Testis (tissue), 2 donors: ENCODE measurements at regions not wholly inside any gene's neighbourhood (a gene's known extent, or its start where the extent isn't known, plus 50 kb on each side); places are given as distances from the start of the nearest gene placed in this dataset.

Source experiments
- POLR2A ChIP-seq: fragments of 450-650 bp; IDR thresholded peaks from one replicate; pipeline ENCODE4 v1.6.1; 2017; ENCODE audit warnings: antibody characterized with exemption, mild to moderate bottlenecking, moderate library complexity
- TF ChIP-seq, protein P1 (sequence below), 3 experiments: fragments of 450-650 bp in 2 of 3; fragments of 200-600 bp in 1 of 3; sonication (generic) in 1 of 3; IDR thresholded peaks; one replicate each; pipeline ENCODE4 v1.5.1; 2016 to 2019; ENCODE audit warnings: antibody characterized with exemption in 3 of 3, mild to moderate bottlenecking in 2 of 3, moderate library complexity in 1 of 3

- TF ChIP-seq, protein P1, sequence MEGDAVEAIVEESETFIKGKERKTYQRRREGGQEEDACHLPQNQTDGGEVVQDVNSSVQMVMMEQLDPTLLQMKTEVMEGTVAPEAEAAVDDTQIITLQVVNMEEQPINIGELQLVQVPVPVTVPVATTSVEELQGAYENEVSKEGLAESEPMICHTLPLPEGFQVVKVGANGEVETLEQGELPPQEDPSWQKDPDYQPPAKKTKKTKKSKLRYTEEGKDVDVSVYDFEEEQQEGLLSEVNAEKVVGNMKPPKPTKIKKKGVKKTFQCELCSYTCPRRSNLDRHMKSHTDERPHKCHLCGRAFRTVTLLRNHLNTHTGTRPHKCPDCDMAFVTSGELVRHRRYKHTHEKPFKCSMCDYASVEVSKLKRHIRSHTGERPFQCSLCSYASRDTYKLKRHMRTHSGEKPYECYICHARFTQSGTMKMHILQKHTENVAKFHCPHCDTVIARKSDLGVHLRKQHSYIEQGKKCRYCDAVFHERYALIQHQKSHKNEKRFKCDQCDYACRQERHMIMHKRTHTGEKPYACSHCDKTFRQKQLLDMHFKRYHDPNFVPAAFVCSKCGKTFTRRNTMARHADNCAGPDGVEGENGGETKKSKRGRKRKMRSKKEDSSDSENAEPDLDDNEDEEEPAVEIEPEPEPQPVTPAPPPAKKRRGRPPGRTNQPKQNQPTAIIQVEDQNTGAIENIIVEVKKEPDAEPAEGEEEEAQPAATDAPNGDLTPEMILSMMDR (IDR thresholded peaks at IDR 0.05), result no peak
- no peak for TF ChIP-seq POLR2A
Observed at GRCh38 chr1:83083589-83084224, 915.2 kb downstream of the TTLL7 start.
